ENCODE measurements at regions not wholly inside any gene's neighbourhood (a gene's known extent, or its start where the extent isn't known, plus 50 kb on each side); places are given as distances from the start of the nearest gene placed in this dataset.

- no peak for DNase-seq
Observed at GRCh38 chr7:68518060-68518459, 1080.2 kb upstream of the AUTS2 start.

GRCh38 chr7:68524126-68524525, 1074.1 kb upstream of the AUTS2 start:
- DNase-seq, result no peak

- no peak for DNase-seq
Observed at GRCh38 chr7:68529221-68529620, 1069.1 kb upstream of the AUTS2 start.

GRCh38 chr7:68535266-68535665, 1063.0 kb upstream of the AUTS2 start:
- no peak for DNase-seq

- DNase-seq, result no peak
Observed at GRCh38 chr7:68537051-68537773, 1061.1 kb upstream of the AUTS2 start.

GRCh38 chr7:68537774-68538071, 1060.6 kb upstream of the AUTS2 start:
- DNase-seq, result no peak

- no peak for DNase-seq
Observed at GRCh38 chr7:68542831-68543230, 1055.4 kb upstream of the AUTS2 start.

GRCh38 chr7:68544851-68545250, 1053.4 kb upstream of the AUTS2 start:
- DNase-seq, result no peak

GRCh38 chr7:68547181-68547580, 1051.1 kb upstream of the AUTS2 start:
- no peak for DNase-seq

- DNase-seq, result no peak
Observed at GRCh38 chr7:68547799-68548198, 1050.5 kb upstream of the AUTS2 start.

GRCh38 chr7:68550027-68550426, 1048.2 kb upstream of the AUTS2 start:
- DNase-seq, result no peak

- DNase-seq, result no peak
Observed at GRCh38 chr7:68550635-68551034, 1047.6 kb upstream of the AUTS2 start.

GRCh38 chr7:68556537-68556936, 1041.7 kb upstream of the AUTS2 start:
- DNase-seq, result no peak

GRCh38 chr7:68559518-68559917, 1038.8 kb upstream of the AUTS2 start:
- DNase-seq, result no peak

- no peak for DNase-seq
Observed at GRCh38 chr7:68562323-68562899, 1035.9 kb upstream of the AUTS2 start.

- DNase-seq, result no peak
Observed at GRCh38 chr7:68564306-68565135, 1033.8 kb upstream of the AUTS2 start.

GRCh38 chr7:68571286-68571685, 1027.0 kb upstream of the AUTS2 start:
- no peak for DNase-seq

GRCh38 chr7:68573271-68574005, 1024.8 kb upstream of the AUTS2 start:
- DNase-seq, result no peak

GRCh38 chr7:68576366-68576765, 1021.9 kb upstream of the AUTS2 start:
- DNase-seq, result no peak

- no peak for DNase-seq
Observed at GRCh38 chr7:68581417-68581816, 1016.9 kb upstream of the AUTS2 start.

GRCh38 chr7:68587599-68587998, 1010.7 kb upstream of the AUTS2 start:
- DNase-seq, result no peak

GRCh38 chr7:68601826-68602225, 996.4 kb upstream of the AUTS2 start:
- DNase-seq, result no peak

GRCh38 chr7:68604541-68604940, 993.7 kb upstream of the AUTS2 start:
- DNase-seq, result no peak

- DNase-seq, result no peak
Observed at GRCh38 chr7:68610701-68611100, 987.6 kb upstream of the AUTS2 start.

Measured in SHP77 (cell line).